Panc1 (cell line): ENCODE measurements at regions not wholly inside any gene's neighbourhood (a gene's known extent, or its start where the extent isn't known, plus 50 kb on each side); places are given as distances from the start of the nearest gene placed in this dataset.
"Not testable (repeated sequence)": the region's sequence is repeated elsewhere in the genome, so short reads cannot be mapped to it uniquely, and the experiment has no call there.

Experiments used
- ATAC-seq: fragments of 200-7000 bp; cut with Tn5 transposase; 2 replicates; pipeline ENCODE4 v1.9.1; 2020; ENCODE audit warnings: mild to moderate bottlenecking, moderate library complexity
- BruUV-seq: library from RNA; stranded (reverse); fragments of 400-500 nt; replicated peaks from 2 replicates; lab custom pipeline; 2021; lab: Mats Ljungman, UMichigan
- CTCF ChIA-PET: fragments of 300-600 bp; sonication (Branson Sonifier 250); formaldehyde crosslinking; loops from one replicate; lab custom pipeline; 2022; ENCODE audit warnings: antibody characterized with exemption; lab: Charles Lee
- POLR2A ChIA-PET: fragments of 300-600 bp; sonication (Branson Sonifier 250); formaldehyde crosslinking; loops from one replicate; lab custom pipeline; 2022; ENCODE audit warnings: antibody characterized with exemption; lab: Charles Lee
- DNase-seq: peaks from one replicate; pipeline ENCODE4 v3.0.0-alpha.2; 2010; ENCODE audit warnings: low read depth, low spot score
- H3K27ac ChIP-seq: 2 replicates; pipeline ENCODE4 v1.5.1; 2011; ENCODE audit warnings: mild to moderate bottlenecking, low read length, inconsistent platforms
- H3K27me3 ChIP-seq: fragments of 200-500 bp; sonication (Bioruptor generic); 2 replicates; pipeline ENCODE4 v1.6.0; 2014; ENCODE audit warnings: low read length, inconsistent platforms; ENCODE audit not compliant: control insufficient read depth, insufficient read depth
- H3K36me3 ChIP-seq: fragments of 200-500 bp; sonication (Bioruptor generic); 2 replicates; pipeline ENCODE4 v1.5.1; 2014; ENCODE audit warnings: inconsistent platforms, mild to moderate bottlenecking, low read length, moderate library complexity; ENCODE audit not compliant: control insufficient read depth, insufficient read depth
- H3K4me1 ChIP-seq: 2 replicates; pipeline ENCODE4 v1.5.1; 2011; ENCODE audit warnings: inconsistent platforms, mild to moderate bottlenecking, low read length, moderate library complexity; ENCODE audit not compliant: control insufficient read depth, insufficient read depth
- H3K4me3 ChIP-seq, 2 experiments: 2 replicates each; pipeline ENCODE4 v1.5.1; 2011 to 2012; ENCODE audit warnings: low read depth in 2 of 2, low read length in 2 of 2, mild to moderate bottlenecking in 2 of 2, inconsistent platforms in 1 of 2, moderate library complexity in 1 of 2
- H3K9me3 ChIP-seq: fragments of 200-500 bp; sonication (Bioruptor generic); 2 replicates; pipeline ENCODE4 v1.5.1; 2014; ENCODE audit warnings: low read depth, mild to moderate bottlenecking, inconsistent platforms, low read length, moderate library complexity; ENCODE audit not compliant: control insufficient read depth, insufficient read depth
- CTCF ChIP-seq: fragments of 450-650 bp; IDR thresholded peaks from 2 replicates; pipeline ENCODE4 v1.5.1; 2017; ENCODE audit warnings: mild to moderate bottlenecking
- POLR2AphosphoS5 ChIP-seq: IDR thresholded peaks from 2 replicates; pipeline ENCODE4 v1.6.1; 2012; ENCODE audit warnings: mild to moderate bottlenecking, low read depth, low read length, moderate library complexity
- REST ChIP-seq, 2 experiments: IDR thresholded peaks; 2 replicates each; pipeline ENCODE4 v1.6.1; 2011 to 2012; ENCODE audit warnings: low read depth in 2 of 2, control low read depth in 1 of 2, low read length in 1 of 2, mild to moderate bottlenecking in 1 of 2, moderate library complexity in 1 of 2; ENCODE audit not compliant: insufficient read depth in 1 of 2
- SIN3A ChIP-seq: IDR thresholded peaks from 2 replicates; pipeline ENCODE4 v1.6.1; 2012; ENCODE audit warnings: low read depth, mild to moderate bottlenecking, low read length, moderate library complexity, borderline replicate concordance; ENCODE audit not compliant: insufficient read depth
- TCF7L2 ChIP-seq: IDR thresholded peaks from 2 replicates; pipeline ENCODE4 v1.6.1; 2011; ENCODE audit warnings: mild to moderate bottlenecking, low read depth, low read length, inconsistent platforms
- in situ Hi-C: cut with HindIII; loops from 2 replicates; pipeline ENCODE4 v1.10.0; 2016; ENCODE audit warnings: low sequenced_read_pairs, low pct_unique_long_range_greater_than_20kb
- intact Hi-C: fragments of 100-400 bp; cut with micrococcal nuclease; formaldehyde crosslinking; loops from one replicate; pipeline ENCODE4 v1.10.0; 2022; ENCODE audit not compliant: unreplicated experiment

GRCh38 chr1:99551812-99552614, 93.9 kb upstream of the PALMD start:
- DNase-seq (no peak), ATAC-seq (no peak)
- intact Hi-C loops (no loop called here), in situ Hi-C loops (no loop called here)
- no peaks in the 10 kb centered on the region for H3K36me3 ChIP-seq
- H3K27me3 ChIP-seq, result no peaks in the 10 kb centered on the region
- H3K4me3 ChIP-seq, result no peak overlapping the region
- ChIA-PET POLR2A (no interaction called here), CTCF (no interaction called here)
- H3K4me1 ChIP-seq, result no peaks in the 10 kb centered on the region
- BruUV-seq, result no TSS peak
- no peak overlapping the region for H3K27ac ChIP-seq
- no peak for TF ChIP-seq CTCF
- TF ChIP-seq SIN3A, result no peak
- no peak for TF ChIP-seq POLR2AphosphoS5
- no peak for TF ChIP-seq TCF7L2
- TF ChIP-seq REST (IDR thresholded peaks at IDR 0.05; ENCODE audit: insufficient read depth in 1 of 2, low read depth in 2 of 2, low read length in 1 of 2), result no peak
- no peaks in the 10 kb centered on the region for H3K9me3 ChIP-seq

- ATAC-seq (no peak), DNase-seq (no peak)
- no peak overlapping the region for H3K4me3 ChIP-seq
- BruUV-seq, result no TSS peak
- in situ Hi-C loops, result no loop called here
- POLR2A ChIA-PET, result no interaction called here
- intact Hi-C loops, result no loop called here
- no peaks in the 10 kb centered on the region for H3K9me3 ChIP-seq
- no peak for TF ChIP-seq TCF7L2
- no peak for TF ChIP-seq CTCF
- TF ChIP-seq POLR2AphosphoS5, result no peak
- TF ChIP-seq SIN3A, result no peak
- no peak for TF ChIP-seq REST (IDR thresholded peaks at IDR 0.05; ENCODE audit: insufficient read depth in 1 of 2, low read depth in 2 of 2, low read length in 1 of 2)
- no peaks in the 10 kb centered on the region for H3K36me3 ChIP-seq
- H3K27me3 ChIP-seq, result no peaks in the 10 kb centered on the region
- H3K27ac ChIP-seq, result no peak overlapping the region
- CTCF ChIA-PET, result no interaction called here
- H3K4me1 ChIP-seq, result no peaks in the 10 kb centered on the region
These were observed 92.6 kb upstream of the PALMD start for GRCh38 chr1:99553301-99553700.

DNA sequence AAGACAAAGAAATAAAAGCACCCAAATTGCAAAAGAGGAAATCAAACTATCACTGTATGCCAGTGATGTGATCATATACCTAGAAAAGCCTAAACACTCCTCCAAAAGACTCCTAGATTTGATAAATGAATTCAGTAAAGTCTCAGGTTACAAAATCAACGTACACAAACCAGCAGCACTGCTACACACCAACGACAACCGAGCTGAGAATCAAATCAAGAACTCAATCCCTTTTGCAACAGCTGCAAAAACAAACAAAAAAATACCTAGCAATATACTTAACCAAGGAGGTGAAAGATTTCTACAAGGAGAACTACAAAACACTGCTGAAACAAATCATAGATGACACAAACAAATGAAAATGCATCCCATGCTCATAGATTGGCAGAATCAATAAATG, 92.1 kb upstream of the PALMD start:
- in situ Hi-C loops, POLR2A ChIA-PET: not testable (repeated sequence)
- CTCF ChIA-PET, result interaction anchor here (0.7 kb wide), 1 partner anchor 943 kb away, joined by 3 read pairs; no protein-coding TSS in a partner anchor

More for the DNA sequence above, 92.1 kb upstream of the PALMD start:
- H3K36me3 ChIP-seq, DNase-seq, H3K27me3 ChIP-seq, ATAC-seq, H3K4me1 ChIP-seq, H3K4me3 ChIP-seq, H3K9me3 ChIP-seq, intact Hi-C loops, H3K27ac ChIP-seq, BruUV-seq: not testable (repeated sequence)
